ENCODE measurements at regions not wholly inside any gene's neighbourhood (a gene's known extent, or its start where the extent isn't known, plus 50 kb on each side); places are given as distances from the start of the nearest gene placed in this dataset.

GRCh38 chr9:120018037-120018436 is 561.9 kb downstream of the CDK5RAP2 start:
- no peak for TF ChIP-seq CTCF (IDR thresholded peaks at IDR 0.05; ENCODE audit: low read depth, low read length, missing control alignments)
- H3K4me3 ChIP-seq (ENCODE audit: low read depth, low read length) = no peak overlapping the region
- no peak for DNase-seq (ENCODE audit: low read depth)

GRCh38 chr9:120016231-120016630 is 563.7 kb downstream of the CDK5RAP2 start:
- no peak for TF ChIP-seq CTCF (IDR thresholded peaks at IDR 0.05; ENCODE audit: low read depth, low read length, missing control alignments)
- H3K4me3 ChIP-seq (ENCODE audit: low read depth, low read length) = no peak overlapping the region
- no peak for DNase-seq (ENCODE audit: low read depth)

- TF ChIP-seq CTCF (IDR thresholded peaks at IDR 0.05; ENCODE audit: low read depth, low read length, missing control alignments) = no peak
- no peak overlapping the region for H3K4me3 ChIP-seq (ENCODE audit: low read depth, low read length)
- DNase-seq (ENCODE audit: low read depth) = no peak
Measured at GRCh38 chr9:120014796-120015195, 565.2 kb downstream of the CDK5RAP2 start.

DNA sequence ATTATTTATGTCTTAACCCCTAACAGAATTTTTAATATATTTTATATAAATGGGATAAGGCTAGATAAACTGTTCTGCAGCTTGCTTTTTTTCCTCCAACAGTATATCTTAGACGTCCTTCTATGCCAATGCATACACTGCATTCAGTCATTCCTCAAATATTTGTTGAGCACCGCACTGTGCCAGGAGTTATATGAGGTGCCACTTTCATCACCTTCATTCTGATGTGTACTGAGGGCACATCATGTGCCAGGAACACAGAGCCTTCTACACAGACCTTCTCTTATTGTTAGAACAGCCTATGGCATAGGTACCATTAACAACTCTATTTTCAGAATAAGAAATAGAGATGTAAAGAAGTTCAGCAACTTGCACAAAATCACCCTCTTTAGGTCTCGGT is 570.1 kb downstream of the CDK5RAP2 start:
- H3K4me3 ChIP-seq (ENCODE audit: low read depth, low read length) = no peak overlapping the region
- no peak for DNase-seq (ENCODE audit: low read depth)
- TF ChIP-seq CTCF (IDR thresholded peaks at IDR 0.05; ENCODE audit: low read depth, low read length, missing control alignments) = no peak

- no peak for DNase-seq (ENCODE audit: low read depth)
- no peak overlapping the region for H3K4me3 ChIP-seq (ENCODE audit: low read depth, low read length)
- no peak for TF ChIP-seq CTCF (IDR thresholded peaks at IDR 0.05; ENCODE audit: low read depth, low read length, missing control alignments)
Measured at GRCh38 chr9:120001536-120001935, 578.4 kb downstream of the CDK5RAP2 start.

- no peak for TF ChIP-seq CTCF (IDR thresholded peaks at IDR 0.05; ENCODE audit: low read depth, low read length, missing control alignments)
- no peak overlapping the region for H3K4me3 ChIP-seq (ENCODE audit: low read depth, low read length)
- no peak for DNase-seq (ENCODE audit: low read depth)
Measured at GRCh38 chr9:119998614-119999013, 581.4 kb downstream of the CDK5RAP2 start.

DNA sequence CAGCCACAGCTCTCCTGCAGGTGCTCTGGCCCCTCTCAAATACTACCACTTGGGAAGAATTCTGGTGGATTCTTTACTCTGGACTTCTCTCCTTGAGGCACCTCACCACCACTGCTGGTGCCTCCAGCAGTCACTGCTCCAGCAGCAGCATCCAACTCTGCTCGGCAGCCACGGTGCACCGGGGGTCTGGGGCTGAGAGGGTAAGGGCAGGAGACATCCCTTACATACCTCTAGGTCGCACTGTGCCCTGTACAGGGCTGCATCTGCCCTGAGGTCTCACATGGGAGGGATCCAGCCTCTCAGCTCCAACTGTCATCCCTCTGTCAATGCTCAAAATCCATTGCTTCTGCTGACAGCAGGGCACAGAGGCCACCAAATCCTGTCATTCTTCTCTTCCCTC is 588.2 kb downstream of the CDK5RAP2 start:
- no peak overlapping the region for H3K4me3 ChIP-seq (ENCODE audit: low read depth, low read length)
- no peak for TF ChIP-seq CTCF (IDR thresholded peaks at IDR 0.05; ENCODE audit: low read depth, low read length, missing control alignments)
- DNase-seq (ENCODE audit: low read depth) = no peak
